HT-29 (cell line): ENCODE measurements at regions not wholly inside any gene's neighbourhood (a gene's known extent, or its start where the extent isn't known, plus 50 kb on each side); places are given as distances from the start of the nearest gene placed in this dataset.
"Not testable (repeated sequence)": the region's sequence is repeated elsewhere in the genome, so short reads cannot be mapped to it uniquely, and the experiment has no call there.

Experiments
- DNase-seq: peaks from one replicate; pipeline ENCODE4 v3.0.0-alpha.2; 2015; ENCODE audit warnings: low spot score

DNA sequence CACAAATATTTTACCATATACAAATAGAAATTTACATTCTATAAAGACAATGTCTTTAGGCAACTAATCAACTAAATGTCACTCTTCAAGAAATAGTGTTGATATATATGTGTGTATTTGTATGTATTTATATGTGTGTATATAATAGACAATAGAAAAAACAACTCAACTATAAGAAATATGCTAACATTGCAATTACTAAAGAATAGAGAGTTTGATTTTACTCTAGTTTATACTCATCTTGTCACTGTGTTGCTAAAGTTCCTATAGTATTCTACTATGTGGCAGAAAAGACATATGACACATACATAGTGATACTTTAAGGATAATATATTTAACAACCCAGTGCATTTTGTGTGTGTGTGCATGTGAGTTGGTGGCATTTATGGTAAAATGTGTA is 1728.3 kb downstream of the PLA2G4A start:
- DNase-seq: no peak

DNA sequence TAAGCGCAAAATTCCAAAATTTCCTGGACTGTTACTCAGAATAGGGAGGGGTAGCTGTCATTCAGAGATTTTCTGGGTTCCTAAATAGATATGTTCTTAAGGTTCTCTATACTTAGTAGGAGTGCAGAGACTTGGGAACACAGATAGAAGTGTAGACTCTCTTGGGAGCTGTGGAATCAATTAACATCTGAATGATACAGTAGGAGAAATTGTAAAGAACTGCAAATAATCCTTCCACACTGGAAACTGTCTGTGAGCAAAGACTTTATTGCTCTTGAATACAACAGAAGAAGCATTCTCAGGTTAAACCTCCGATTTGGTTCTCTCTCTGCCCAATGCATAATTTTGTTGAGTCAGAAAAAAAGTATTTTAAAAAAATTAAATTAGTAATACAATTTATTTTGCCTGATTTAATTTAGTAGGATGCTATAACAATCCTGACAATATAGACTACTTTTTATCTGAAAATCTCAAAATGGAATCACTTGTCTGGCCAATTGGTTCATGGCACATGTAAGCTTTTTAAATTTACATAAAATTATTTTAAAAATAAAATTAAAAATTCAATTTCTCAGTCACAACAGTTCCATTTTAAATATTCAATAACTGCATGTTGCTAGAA is 1754.3 kb downstream of the PLA2G4A start:
- no peak for DNase-seq

- DNase-seq: no peak
Measured at GRCh38 chr1:188584119-188584518, 1755.4 kb downstream of the PLA2G4A start.

DNA sequence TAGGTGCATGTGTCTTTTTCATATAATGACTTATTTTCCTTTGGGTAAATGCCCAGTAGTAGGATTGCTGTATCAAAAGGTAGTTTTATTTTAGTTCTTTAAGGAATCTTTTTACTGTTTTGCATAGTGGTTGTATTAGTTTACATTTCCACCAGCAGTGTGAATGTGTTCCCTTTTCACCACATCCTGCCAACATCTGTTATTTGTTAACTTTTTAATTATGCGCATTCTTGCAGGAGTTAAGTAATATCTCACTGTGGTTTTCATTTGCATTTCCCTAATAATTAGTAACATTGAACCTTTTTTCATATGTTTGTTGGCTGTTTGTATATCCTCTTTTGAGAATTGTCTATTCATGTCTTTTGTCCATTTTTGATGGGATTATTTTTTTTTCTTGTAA is 1761.9 kb downstream of the PLA2G4A start:
- DNase-seq: no peak

DNA sequence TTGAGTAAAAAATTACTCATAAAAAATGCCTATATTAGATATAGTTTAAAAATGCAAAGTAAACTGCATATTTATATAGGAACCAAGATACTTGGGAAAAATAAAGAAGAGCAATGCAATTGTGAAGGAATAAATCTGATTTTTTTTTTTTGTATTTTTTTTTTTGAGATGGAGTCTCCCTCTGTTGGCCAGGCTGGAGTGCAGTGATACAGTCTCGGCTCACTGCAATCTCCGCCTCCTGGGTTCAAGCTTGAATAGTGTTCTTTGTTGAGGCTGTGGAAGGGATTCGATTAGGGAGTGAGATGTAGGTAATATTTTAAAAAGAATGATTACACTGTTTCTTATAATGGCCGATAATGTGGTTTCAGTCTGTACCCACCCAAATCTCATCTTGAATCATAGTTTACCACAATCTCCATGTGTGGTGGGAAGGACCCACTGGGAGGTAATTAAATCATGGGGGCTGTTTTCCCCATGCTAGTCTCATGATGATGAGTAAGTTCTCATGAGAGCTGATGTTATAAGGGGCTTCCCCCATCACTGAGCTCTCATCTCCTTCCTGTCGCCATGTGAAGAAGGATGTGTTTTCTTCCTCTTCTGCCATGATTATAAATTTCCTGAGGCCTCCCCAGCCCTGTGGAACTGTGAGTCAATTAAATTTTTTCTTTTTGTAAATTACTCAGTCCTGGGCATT is 1765.9 kb downstream of the PLA2G4A start:
- DNase-seq: no peak

DNA sequence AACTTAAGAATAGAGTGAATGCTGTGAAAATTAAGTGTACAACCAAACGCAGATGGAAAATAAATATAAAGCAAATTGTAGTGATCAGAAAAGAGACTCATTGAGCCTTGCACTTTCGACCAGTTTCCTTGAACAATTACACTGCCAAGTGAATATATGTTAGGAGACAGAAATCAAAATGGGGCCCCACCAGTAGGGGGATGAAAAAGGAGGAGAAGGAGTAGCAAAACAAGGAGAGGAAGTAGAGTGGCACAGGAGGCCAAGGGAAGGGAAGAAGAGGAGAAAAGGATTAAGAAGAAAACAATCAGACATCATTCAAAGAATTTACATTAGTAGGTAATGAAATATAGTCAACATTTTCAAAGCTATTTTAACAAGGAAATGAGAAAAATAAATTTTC is 1770.6 kb downstream of the PLA2G4A start:
- DNase-seq: no peak

DNA sequence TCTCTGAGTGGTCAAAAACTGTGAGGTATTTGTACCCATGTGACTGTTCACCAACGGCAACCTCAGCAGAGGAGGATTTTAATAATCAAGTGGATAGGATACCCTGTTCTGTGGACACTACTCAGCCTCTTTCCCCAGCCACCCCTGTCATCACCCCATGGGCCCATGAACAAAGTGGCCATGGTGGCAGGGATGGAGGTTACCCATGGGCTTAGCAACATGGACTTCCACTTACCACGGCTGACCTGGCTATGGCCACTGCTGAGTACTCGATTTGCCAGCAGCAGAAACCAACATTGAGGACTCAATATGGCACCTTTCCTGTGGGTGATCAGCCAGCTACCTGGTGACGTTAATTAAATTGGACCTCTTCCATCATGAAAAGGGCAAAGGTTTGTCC is 1782.7 kb downstream of the PLA2G4A start:
- DNase-seq: no peak

- DNase-seq: no peak
Measured at GRCh38 chr1:188615321-188615720, 1786.6 kb downstream of the PLA2G4A start.

- DNase-seq: no peak
Measured at GRCh38 chr1:188620236-188620635, 1791.5 kb downstream of the PLA2G4A start.

DNA sequence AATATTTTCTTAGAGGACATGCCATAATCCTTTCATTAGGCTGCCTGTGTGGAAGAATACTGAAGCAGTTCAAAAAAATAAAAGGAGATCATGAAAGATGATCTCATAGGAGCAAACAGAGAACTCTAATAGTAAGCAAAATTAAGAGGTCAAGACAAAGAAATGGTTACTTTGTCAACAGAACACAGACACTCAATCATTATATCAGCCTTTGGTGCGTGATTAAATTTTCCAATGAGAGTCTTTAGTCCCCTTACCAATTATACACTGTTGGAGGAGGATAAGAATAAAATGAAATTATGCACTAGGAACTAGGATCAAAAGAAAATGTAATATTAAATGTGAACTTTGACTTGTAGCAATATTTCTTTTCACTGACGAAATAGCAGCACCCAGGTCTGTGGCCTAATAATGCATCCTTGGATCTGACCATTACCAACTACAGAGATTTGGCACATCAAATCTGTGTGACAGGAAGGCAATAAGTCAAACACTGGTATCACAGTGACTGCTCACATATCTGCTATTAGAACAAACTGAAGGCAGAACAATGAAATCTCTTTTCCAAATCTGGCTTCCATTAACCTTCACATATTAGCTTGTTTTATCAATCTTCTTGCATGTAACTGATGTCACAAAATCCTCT is 1812.9 kb downstream of the PLA2G4A start:
- DNase-seq: no peak

DNA sequence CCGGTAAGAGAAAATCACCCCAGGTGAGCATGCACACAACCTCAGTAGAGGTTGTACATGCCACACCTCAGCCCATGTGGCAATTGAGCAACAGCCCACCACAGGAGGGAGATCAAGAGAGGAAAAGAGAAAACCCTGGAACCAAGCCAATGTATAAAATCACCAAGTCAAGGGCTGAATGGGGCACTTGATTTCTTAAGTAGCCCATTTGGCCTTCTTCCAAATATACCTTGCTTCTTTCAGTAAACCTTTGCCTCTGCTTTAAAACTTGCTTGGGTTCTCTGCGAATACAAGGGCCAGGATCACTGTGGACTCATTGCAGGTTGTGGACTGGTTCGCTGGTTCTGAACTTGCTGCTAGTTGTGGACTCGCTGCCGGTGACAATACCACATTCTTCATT is 1814.0 kb downstream of the PLA2G4A start:
- DNase-seq: no peak

DNA sequence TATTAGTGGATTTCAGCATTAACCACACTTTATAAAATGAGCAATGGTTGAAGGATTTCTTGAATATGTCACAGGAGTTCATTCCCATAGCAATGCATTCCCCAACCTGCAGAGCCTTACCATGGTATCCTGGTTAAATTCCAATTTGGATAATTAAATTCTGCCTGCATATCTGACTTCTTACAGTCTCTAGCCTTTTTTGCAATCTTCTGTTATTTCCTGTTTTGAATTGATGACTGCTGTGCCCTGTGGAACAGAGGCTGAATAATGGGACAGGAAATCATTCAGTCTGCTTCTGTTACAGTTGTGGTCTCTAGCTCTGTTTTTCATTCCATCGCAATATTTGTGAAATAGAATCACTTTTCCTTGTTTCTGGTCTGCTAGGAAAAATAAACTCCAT is 1823.9 kb downstream of the PLA2G4A start:
- no peak for DNase-seq

GRCh38 chr1:188655966-188656365 is 1821.7 kb downstream of the BRINP3 start:
- DNase-seq: not testable (repeated sequence)

DNA sequence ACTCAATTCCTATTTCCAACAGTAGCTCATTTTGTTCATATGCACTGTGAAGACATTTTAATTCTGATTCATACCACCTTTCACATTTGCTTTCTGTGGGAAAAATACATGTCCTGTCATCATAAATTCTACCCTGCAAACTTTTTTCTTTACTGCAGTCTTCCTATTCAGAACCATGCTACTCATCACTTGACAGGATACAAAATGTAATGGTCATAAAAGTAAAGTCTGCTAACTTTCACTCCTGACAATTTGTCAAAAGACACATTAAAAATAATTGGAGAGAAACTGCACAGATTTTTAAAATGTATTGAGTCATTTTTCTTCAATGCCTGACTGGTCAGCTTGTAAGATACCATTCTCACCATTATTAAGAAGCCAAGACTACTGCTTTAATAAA is 1817.1 kb downstream of the BRINP3 start:
- DNase-seq: no peak

DNA sequence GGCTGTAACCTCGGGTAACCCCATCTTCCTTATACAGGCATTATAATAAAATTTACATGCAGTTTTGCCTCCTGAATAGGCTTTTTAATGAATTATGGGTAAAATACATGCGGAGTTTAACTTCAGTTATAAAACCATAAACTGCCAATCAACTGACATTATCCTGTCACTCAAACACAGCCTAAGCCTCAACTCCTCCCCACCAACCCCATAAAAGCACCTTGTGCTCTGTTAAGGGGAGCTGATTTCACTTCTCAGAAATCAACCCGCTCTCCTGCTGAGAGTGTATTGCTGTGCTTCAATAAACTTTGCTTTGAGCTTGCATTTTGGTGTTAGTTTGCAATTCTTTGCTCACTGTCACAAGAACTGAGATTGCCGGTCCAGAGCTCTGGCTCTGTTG is 1812.2 kb downstream of the BRINP3 start:
- no peak for DNase-seq

DNA sequence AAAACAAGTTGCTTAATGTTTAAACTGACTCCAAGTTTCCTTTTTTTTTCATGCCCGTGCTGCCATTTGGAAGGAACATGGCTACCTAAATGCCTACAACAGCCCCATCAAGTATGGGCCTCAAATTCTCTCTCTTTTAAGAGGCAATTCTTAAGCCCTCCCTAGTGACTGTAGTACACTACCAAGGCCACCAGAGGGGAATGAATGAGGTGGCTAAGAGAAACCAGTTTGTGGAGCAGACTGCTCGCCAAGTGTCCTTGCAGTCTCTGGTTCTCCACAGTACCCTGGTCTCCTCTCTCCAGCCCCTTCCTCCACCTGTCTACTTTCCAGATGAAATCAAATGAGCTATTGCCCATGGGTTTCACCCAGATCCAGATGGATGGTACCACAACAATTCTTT is 1809.6 kb downstream of the BRINP3 start:
- peak; percentile 12 for DNase-seq

DNA sequence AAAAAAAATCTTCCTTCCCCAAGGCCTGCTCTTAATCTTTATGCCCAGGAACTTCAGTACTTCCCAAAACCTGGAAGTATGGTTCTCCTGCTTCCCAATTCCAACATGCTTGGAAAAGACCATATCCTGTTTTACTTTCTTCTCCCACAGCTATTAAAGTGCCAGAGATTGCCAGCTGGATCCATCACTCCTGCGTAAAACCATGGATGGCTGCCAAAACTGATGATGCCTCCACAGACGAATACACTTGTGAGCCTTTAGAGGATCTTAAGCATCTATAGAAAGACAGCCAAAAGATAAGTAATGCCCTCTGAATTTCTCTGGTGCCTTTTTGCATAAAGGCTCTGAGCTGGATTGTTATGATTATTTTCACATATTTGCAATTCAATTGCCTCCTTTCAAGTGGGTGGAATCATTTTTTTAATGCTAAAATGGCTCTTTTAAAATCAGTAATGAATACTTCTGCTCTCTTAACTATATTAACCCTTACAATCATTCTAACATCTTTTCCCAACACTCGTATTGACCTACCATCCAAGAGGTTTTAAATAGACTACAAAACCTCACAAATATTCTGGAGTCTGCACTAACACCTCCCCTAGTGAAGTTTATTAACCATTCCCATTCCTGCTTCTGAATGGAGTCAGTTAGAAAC is 1807.8 kb downstream of the BRINP3 start:
- no peak for DNase-seq

DNA sequence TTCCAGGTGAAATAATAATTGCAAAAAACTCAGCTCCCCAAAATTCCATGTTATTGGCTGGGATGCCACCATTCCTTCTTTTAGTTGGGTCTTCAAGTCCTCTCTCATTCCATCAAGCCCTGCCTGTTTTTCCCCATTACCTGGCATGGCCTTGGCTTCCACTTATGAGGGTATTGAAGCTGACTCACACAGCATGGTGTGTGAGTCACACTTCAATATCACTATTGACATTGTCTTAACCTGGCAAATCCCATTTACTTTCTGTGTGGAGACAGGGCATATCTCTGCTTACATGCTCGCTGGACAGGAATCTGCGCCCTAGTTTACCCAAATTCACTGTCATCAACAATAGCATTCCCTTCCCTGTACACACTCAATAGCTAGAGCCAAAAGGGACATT is 1806.8 kb downstream of the BRINP3 start:
- DNase-seq: peak; percentile 21

GRCh38 chr1:188672153-188672552 is 1805.5 kb downstream of the BRINP3 start:
- DNase-seq: no peak

DNA sequence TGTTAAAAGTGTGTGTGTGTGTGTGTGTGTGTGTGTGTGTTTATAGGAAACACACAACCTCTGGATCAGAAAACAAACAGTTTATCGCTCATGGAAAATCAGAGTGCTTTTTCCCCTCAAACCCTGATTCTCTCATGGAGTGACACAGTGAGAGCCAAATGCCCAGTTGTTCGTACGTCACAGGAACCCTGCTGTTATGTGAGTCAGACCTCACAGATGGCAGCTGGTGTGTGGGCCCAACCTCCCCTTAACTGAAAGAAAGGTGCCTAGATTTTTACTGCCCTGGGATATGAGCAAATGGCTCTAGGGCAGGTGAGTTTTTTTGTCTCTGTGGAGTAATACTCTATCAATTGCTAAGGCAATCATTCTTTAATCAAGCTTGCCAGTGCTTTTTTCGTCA is 1788.1 kb downstream of the BRINP3 start:
- DNase-seq: no peak

DNA sequence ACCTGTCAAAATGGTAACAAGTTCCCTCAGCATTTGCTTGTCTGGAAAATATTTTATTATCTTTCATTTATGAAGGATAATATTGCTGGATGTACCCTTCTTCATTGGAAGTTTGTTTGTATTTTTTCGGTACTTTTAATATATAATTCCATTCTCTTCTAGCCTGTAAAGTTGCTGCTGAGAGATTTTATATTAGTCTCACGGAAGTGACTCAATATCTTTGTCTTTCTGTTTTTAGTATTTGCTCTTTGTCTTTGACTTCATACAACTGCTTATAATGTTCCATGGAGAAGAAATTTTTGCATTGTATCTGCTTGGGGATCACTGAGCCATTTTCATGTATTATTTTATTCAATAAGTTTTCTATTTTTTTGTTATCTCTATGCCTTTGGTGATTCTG is 1777.5 kb downstream of the BRINP3 start:
- no peak for DNase-seq

GRCh38 chr1:188706742-188707141 is 1770.9 kb downstream of the BRINP3 start:
- peak; percentile 46 for DNase-seq
